ENCODE measurements at regions not wholly inside any gene's neighbourhood (a gene's known extent, or its start where the extent isn't known, plus 50 kb on each side); places are given as distances from the start of the nearest gene placed in this dataset.

GRCh38 chr4:178136736-178137345 is 694.6 kb upstream of the AGA start:
- TF ChIP-seq YY1 (IDR thresholded peaks at IDR 0.05; ENCODE audit: insufficient read depth, insufficient read length) (no peak), ZNF274 (IDR thresholded peaks at IDR 0.05; ENCODE audit: low read depth, low read length) (no peak)

All from NT2/D1 (cell line).